ENCODE measurements at regions not wholly inside any gene's neighbourhood (a gene's known extent, or its start where the extent isn't known, plus 50 kb on each side); places are given as distances from the start of the nearest gene placed in this dataset.
"Not testable (repeated sequence)": the region's sequence is repeated elsewhere in the genome, so short reads cannot be mapped to it uniquely, and the experiment has no call there.

GRCh38 chr11:69952229-69952975 is 125.7 kb upstream of the ANO1 start:
- DNase-seq = not testable (repeated sequence)

GRCh38 chr11:69953356-69953755 is 124.8 kb upstream of the ANO1 start:
- no peak for DNase-seq

- DNase-seq = no peak
These were observed 123.4 kb upstream of the ANO1 start for GRCh38 chr11:69954756-69955155.

GRCh38 chr11:69956669-69957190 is 121.4 kb upstream of the ANO1 start:
- no peak for DNase-seq

GRCh38 chr11:69957849-69958248 is 120.3 kb upstream of the ANO1 start:
- no peak for DNase-seq

- DNase-seq = no peak
These were observed 119.8 kb upstream of the ANO1 start for GRCh38 chr11:69958308-69958707.

GRCh38 chr11:69959461-69959860 is 118.7 kb upstream of the ANO1 start:
- no peak for DNase-seq

GRCh38 chr11:69961738-69962137 is 116.4 kb upstream of the ANO1 start:
- no peak for DNase-seq

GRCh38 chr11:69962152-69962551 is 116.0 kb upstream of the ANO1 start:
- DNase-seq = no peak

GRCh38 chr11:69963533-69964246 is 114.4 kb upstream of the ANO1 start:
- no peak for DNase-seq

- DNase-seq = no peak
These were observed 113.9 kb upstream of the ANO1 start for GRCh38 chr11:69964247-69964643.

GRCh38 chr11:69965821-69966582 is 112.1 kb upstream of the ANO1 start:
- no peak for DNase-seq

- no peak for DNase-seq
These were observed 111.6 kb upstream of the ANO1 start for GRCh38 chr11:69966583-69966835.

GRCh38 chr11:69966910-69967483 is 111.1 kb upstream of the ANO1 start:
- no peak for DNase-seq

GRCh38 chr11:69967484-69967883 is 110.6 kb upstream of the ANO1 start:
- DNase-seq = no peak

- no peak for DNase-seq
These were observed 109.4 kb upstream of the ANO1 start for GRCh38 chr11:69968396-69969347.

- DNase-seq = no peak
These were observed 108.0 kb upstream of the ANO1 start for GRCh38 chr11:69969890-69970784.

GRCh38 chr11:69970785-69971535 is 107.2 kb upstream of the ANO1 start:
- DNase-seq = no peak

GRCh38 chr11:69971741-69972140 is 106.4 kb upstream of the ANO1 start:
- DNase-seq = no peak

- DNase-seq = no peak
These were observed 105.7 kb upstream of the ANO1 start for GRCh38 chr11:69972351-69972802.

Measured in activated naive CD4-positive, alpha-beta T cell treated with anti-CD3 and anti-CD28 coated beads, Interleukin-2, amount 50 U/mL, for 16 hours (primary cell).